Osteocyte (in vitro differentiated cells): ENCODE measurements at regions not wholly inside any gene's neighbourhood (a gene's known extent, or its start where the extent isn't known, plus 50 kb on each side); places are given as distances from the start of the nearest gene placed in this dataset.

Experiments
- DNase-seq: peaks from one replicate; pipeline ENCODE4 v3.0.0; 2021; ENCODE audit warnings: mixed read lengths; ENCODE audit not compliant: unreplicated experiment; ENCODE audit errors: extremely low spot score
- H3K27ac Mint-ChIP-seq: one replicate; pipeline ENCODE4 v1.8.0; 2021; ENCODE audit warnings: mild to moderate bottlenecking, mixed read lengths; ENCODE audit not compliant: unreplicated experiment
- H3K27me3 Mint-ChIP-seq: one replicate; pipeline ENCODE4 v1.8.0; 2021; ENCODE audit warnings: mixed read lengths; ENCODE audit not compliant: unreplicated experiment
- H3K36me3 Mint-ChIP-seq: one replicate; pipeline ENCODE4 v1.8.0; 2021; ENCODE audit warnings: mixed read lengths; ENCODE audit not compliant: unreplicated experiment
- H3K4me1 Mint-ChIP-seq: one replicate; pipeline ENCODE4 v1.8.0; 2021; ENCODE audit warnings: mixed read lengths; ENCODE audit not compliant: unreplicated experiment
- H3K4me3 Mint-ChIP-seq: one replicate; pipeline ENCODE4 v1.8.0; 2021; ENCODE audit warnings: mild to moderate bottlenecking, moderate library complexity, mixed read lengths; ENCODE audit not compliant: unreplicated experiment
- H3K9me3 Mint-ChIP-seq: one replicate; pipeline ENCODE4 v1.8.0; 2021; ENCODE audit warnings: mixed read lengths; ENCODE audit not compliant: unreplicated experiment
- CTCF ChIP-seq: fragments of 200-600 bp; sonication (generic); IDR thresholded peaks from 2 replicates; pipeline ENCODE4 v1.5.0; 2021; ENCODE audit warnings: antibody characterized with exemption, mild to moderate bottlenecking, moderate library complexity

DNA sequence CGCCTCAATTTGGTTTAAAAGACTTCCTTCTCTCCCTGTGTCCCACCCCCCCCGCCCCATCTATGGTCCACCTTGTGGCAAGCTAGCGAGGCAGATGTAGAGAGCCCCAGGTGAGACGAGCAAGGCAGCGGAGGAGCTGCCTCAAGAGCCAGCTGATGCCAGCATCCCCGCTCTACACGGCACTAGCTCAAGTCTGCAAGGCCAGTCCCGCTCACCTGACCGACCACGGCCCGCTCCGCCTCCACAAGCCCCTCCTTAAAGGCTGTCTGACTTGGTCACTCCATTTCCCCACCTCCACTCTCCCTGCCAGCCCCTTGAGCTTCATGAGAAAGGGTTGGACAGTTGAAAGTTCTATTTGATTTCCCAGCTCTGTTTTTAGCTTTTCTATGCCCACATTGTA lies 56.2 kb upstream of the IGF1R start:
- no peak overlapping the region for H3K4me3 Mint-ChIP-seq
- peaks cover 46% of the 10 kb centered on the region for H3K27me3 Mint-ChIP-seq
- H3K9me3 Mint-ChIP-seq: no peaks in the 10 kb centered on the region
- no peak overlapping the region for H3K27ac Mint-ChIP-seq
- TF ChIP-seq CTCF: no peak
- DNase-seq: no peak
- no peaks in the 10 kb centered on the region for H3K36me3 Mint-ChIP-seq
- H3K4me1 Mint-ChIP-seq: no peaks in the 10 kb centered on the region

- Mint-ChIP-seq H3K4me3 (no peak overlapping the region), H3K36me3 (no peaks in the 10 kb centered on the region), H3K4me1 (peaks cover 10% of the 10 kb centered on the region), H3K9me3 (no peaks in the 10 kb centered on the region), H3K27me3 (peaks cover 37% of the 10 kb centered on the region), H3K27ac (no peak overlapping the region)
- no peak for TF ChIP-seq CTCF
- peak; percentile 21 for DNase-seq
These were observed 52.2 kb upstream of the IGF1R start for GRCh38 chr15:98596131-98596530.

- H3K36me3 Mint-ChIP-seq: no peaks in the 10 kb centered on the region
- H3K4me3 Mint-ChIP-seq: no peak overlapping the region
- H3K4me1 Mint-ChIP-seq: peaks cover 10% of the 10 kb centered on the region
- peaks cover 32% of the 10 kb centered on the region for H3K27me3 Mint-ChIP-seq
- no peak overlapping the region for H3K27ac Mint-ChIP-seq
- no peaks in the 10 kb centered on the region for H3K9me3 Mint-ChIP-seq
- no peak for TF ChIP-seq CTCF
- no peak for DNase-seq
These were observed 51.4 kb upstream of the IGF1R start for GRCh38 chr15:98596885-98597392.

- no peak for TF ChIP-seq CTCF
- H3K27ac Mint-ChIP-seq: no peak overlapping the region
- H3K36me3 Mint-ChIP-seq: no peaks in the 10 kb centered on the region
- H3K4me1 Mint-ChIP-seq: peaks cover 10% of the 10 kb centered on the region
- H3K4me3 Mint-ChIP-seq: no peak overlapping the region
- H3K27me3 Mint-ChIP-seq: peaks cover 31% of the 10 kb centered on the region
- H3K9me3 Mint-ChIP-seq: no peaks in the 10 kb centered on the region
- DNase-seq: peak; percentile 27
These were observed 50.7 kb upstream of the IGF1R start for GRCh38 chr15:98597666-98598065.
